ENCODE measurements at regions not wholly inside any gene's neighbourhood (a gene's known extent, or its start where the extent isn't known, plus 50 kb on each side); places are given as distances from the start of the nearest gene placed in this dataset.

- no peak for DNase-seq (ENCODE audit: low spot score)
- no CpG with 5 or more reads among the region's 2 CpGs for WGBS, 2 donors (ENCODE audit: extremely low coverage in 2 of 2, insufficient read length in 2 of 2, insufficient replicate concordance in 1 of 2)
- H3K4me2 ChIP-seq (ENCODE audit: insufficient read depth, low read length, poor library complexity, severe bottlenecking), result no peak overlapping the region
These were observed 78.3 kb upstream of the SETBP1 start for GRCh38 chr18:44602380-44602779.

GRCh38 chr18:44602845-44603244 is 77.8 kb upstream of the SETBP1 start:
- no peak overlapping the region for H2BK15ac ChIP-seq (ENCODE audit: low read length)
- no peak overlapping the region for H3K4me3 ChIP-seq (ENCODE audit: low read length in 2 of 2)
- no peak overlapping the region for H3K9ac ChIP-seq (ENCODE audit: low read depth, low read length, poor library complexity)
- no peak overlapping the region for H4K91ac ChIP-seq (ENCODE audit: low read depth, low read length, poor library complexity)
- no peak overlapping the region for H2BK5ac ChIP-seq (ENCODE audit: low read length)
- H3K14ac ChIP-seq (ENCODE audit: low read length), result no peak overlapping the region
- no peak overlapping the region for H3K23ac ChIP-seq (ENCODE audit: low read depth, low read length, poor library complexity)
- H2BK12ac ChIP-seq (ENCODE audit: low read length), result no peak overlapping the region
- no peaks in the 10 kb centered on the region for H3K27me3 ChIP-seq (ENCODE audit: control insufficient read depth in 3 of 3, insufficient read depth in 3 of 3, low read depth in 1 of 3, low read length in 3 of 3)
- H3K9me3 ChIP-seq (replicated peaks in 1 of 2; ENCODE audit: control insufficient read depth in 2 of 2, insufficient read depth in 1 of 2, low read depth in 1 of 2, low read length in 2 of 2), result no peaks in the 10 kb centered on the region
- no peak overlapping the region for H3K27ac ChIP-seq (replicated peaks; ENCODE audit: low read length)
- H3K4me2 ChIP-seq (ENCODE audit: insufficient read depth, low read length, poor library complexity, severe bottlenecking), result no peak overlapping the region
- H2AFZ ChIP-seq (ENCODE audit: low read length), result no peak overlapping the region
- no peak overlapping the region for H4K8ac ChIP-seq (ENCODE audit: low read depth, low read length)
- no peak for DNase-seq (ENCODE audit: low spot score)
- H3K4me1 ChIP-seq (ENCODE audit: control insufficient read depth in 2 of 2, insufficient read depth in 1 of 2, low read depth in 1 of 2, low read length in 2 of 2), result no peaks in the 10 kb centered on the region
- no peak overlapping the region for H3K4ac ChIP-seq (ENCODE audit: low read length)
- H2AK5ac ChIP-seq (ENCODE audit: low read depth, low read length), result no peak overlapping the region
- H2BK120ac ChIP-seq (ENCODE audit: low read depth, low read length), result no peak overlapping the region
- H3K79me1 ChIP-seq (ENCODE audit: low read depth, low read length), result no peaks in the 10 kb centered on the region
- no CpG with 5 or more reads among the region's 1 CpG for WGBS, 2 donors (ENCODE audit: extremely low coverage in 2 of 2, insufficient read length in 2 of 2, insufficient replicate concordance in 1 of 2)
- no peak overlapping the region for H3K18ac ChIP-seq (ENCODE audit: low read length)
- H3K36me3 ChIP-seq (replicated peaks in 1 of 2; ENCODE audit: control insufficient read depth in 2 of 2, insufficient read depth in 2 of 2, low read length in 2 of 2), result no peaks in the 10 kb centered on the region

More at GRCh38 chr18:44602380-44602779, 78.3 kb upstream of the SETBP1 start:
- Histone ChIP-seq H3K23ac (ENCODE audit: low read depth, low read length, poor library complexity) (no peak overlapping the region), H2BK15ac (ENCODE audit: low read length) (no peak overlapping the region), H2BK120ac (ENCODE audit: low read depth, low read length) (no peak overlapping the region), H4K91ac (ENCODE audit: low read depth, low read length, poor library complexity) (no peak overlapping the region), H2AFZ (ENCODE audit: low read length) (no peak overlapping the region), H3K27ac (replicated peaks; ENCODE audit: low read length) (no peak overlapping the region), H3K18ac (ENCODE audit: low read length) (no peak overlapping the region), H4K8ac (ENCODE audit: low read depth, low read length) (no peak overlapping the region), H2AK5ac (ENCODE audit: low read depth, low read length) (no peak overlapping the region), H3K9ac (ENCODE audit: low read depth, low read length, poor library complexity) (no peak overlapping the region), H3K14ac (ENCODE audit: low read length) (no peak overlapping the region), H3K27me3 (ENCODE audit: control insufficient read depth in 3 of 3, insufficient read depth in 3 of 3, low read depth in 1 of 3, low read length in 3 of 3) (no peaks in the 10 kb centered on the region), H3K4me3 (ENCODE audit: low read length in 2 of 2) (no peak overlapping the region), H2BK5ac (ENCODE audit: low read length) (no peak overlapping the region), H2BK12ac (ENCODE audit: low read length) (no peak overlapping the region), H3K79me1 (ENCODE audit: low read depth, low read length) (no peaks in the 10 kb centered on the region), H3K36me3 (replicated peaks in 1 of 2; ENCODE audit: control insufficient read depth in 2 of 2, insufficient read depth in 2 of 2, low read length in 2 of 2) (no peaks in the 10 kb centered on the region), H3K4ac (ENCODE audit: low read length) (no peak overlapping the region), H3K4me1 (ENCODE audit: control insufficient read depth in 2 of 2, insufficient read depth in 1 of 2, low read depth in 1 of 2, low read length in 2 of 2) (no peaks in the 10 kb centered on the region), H3K9me3 (replicated peaks in 1 of 2; ENCODE audit: control insufficient read depth in 2 of 2, insufficient read depth in 1 of 2, low read depth in 1 of 2, low read length in 2 of 2) (no peaks in the 10 kb centered on the region)

- Histone ChIP-seq H3K9me3 (replicated peaks in 1 of 2; ENCODE audit: control insufficient read depth in 2 of 2, insufficient read depth in 1 of 2, low read depth in 1 of 2, low read length in 2 of 2) (no peaks in the 10 kb centered on the region), H3K36me3 (replicated peaks in 1 of 2; ENCODE audit: control insufficient read depth in 2 of 2, insufficient read depth in 2 of 2, low read length in 2 of 2) (no peaks in the 10 kb centered on the region), H2BK120ac (ENCODE audit: low read depth, low read length) (no peak overlapping the region), H3K4me1 (ENCODE audit: control insufficient read depth in 2 of 2, insufficient read depth in 1 of 2, low read depth in 1 of 2, low read length in 2 of 2) (no peaks in the 10 kb centered on the region), H2AFZ (ENCODE audit: low read length) (no peak overlapping the region), H2AK5ac (ENCODE audit: low read depth, low read length) (no peak overlapping the region), H3K79me1 (ENCODE audit: low read depth, low read length) (no peaks in the 10 kb centered on the region), H3K9ac (ENCODE audit: low read depth, low read length, poor library complexity) (no peak overlapping the region), H3K23ac (ENCODE audit: low read depth, low read length, poor library complexity) (no peak overlapping the region), H4K91ac (ENCODE audit: low read depth, low read length, poor library complexity) (no peak overlapping the region), H2BK15ac (ENCODE audit: low read length) (no peak overlapping the region), H3K27me3 (ENCODE audit: control insufficient read depth in 3 of 3, insufficient read depth in 3 of 3, low read depth in 1 of 3, low read length in 3 of 3) (no peaks in the 10 kb centered on the region), H3K14ac (ENCODE audit: low read length) (no peak overlapping the region), H4K8ac (ENCODE audit: low read depth, low read length) (no peak overlapping the region), H3K18ac (ENCODE audit: low read length) (no peak overlapping the region), H3K4ac (ENCODE audit: low read length) (no peak overlapping the region), H2BK5ac (ENCODE audit: low read length) (no peak overlapping the region), H3K4me3 (ENCODE audit: low read length in 2 of 2) (no peak overlapping the region), H3K4me2 (ENCODE audit: insufficient read depth, low read length, poor library complexity, severe bottlenecking) (no peak overlapping the region), H2BK12ac (ENCODE audit: low read length) (no peak overlapping the region), H3K27ac (replicated peaks; ENCODE audit: low read length) (no peak overlapping the region)
- WGBS, 2 donors (ENCODE audit: extremely low coverage in 2 of 2, insufficient read length in 2 of 2, insufficient replicate concordance in 1 of 2), result no CpG with 5 or more reads among the region's 2 CpGs
- DNase-seq (ENCODE audit: low spot score), result no peak
These were observed 71.3 kb upstream of the SETBP1 start for GRCh38 chr18:44609181-44609941.

- DNase-seq (ENCODE audit: low spot score), result no peak
- H3K18ac ChIP-seq (ENCODE audit: low read length), result no peak overlapping the region
- H3K4ac ChIP-seq (ENCODE audit: low read length), result no peak overlapping the region
- H3K23ac ChIP-seq (ENCODE audit: low read depth, low read length, poor library complexity), result no peak overlapping the region
- no CpG with 5 or more reads among the region's 1 CpG for WGBS, 2 donors (ENCODE audit: extremely low coverage in 2 of 2, insufficient read length in 2 of 2, insufficient replicate concordance in 1 of 2)
- H2BK12ac ChIP-seq (ENCODE audit: low read length), result no peak overlapping the region
- no peak overlapping the region for H2AFZ ChIP-seq (ENCODE audit: low read length)
- no peak overlapping the region for H2BK120ac ChIP-seq (ENCODE audit: low read depth, low read length)
- H3K4me1 ChIP-seq (ENCODE audit: control insufficient read depth in 2 of 2, insufficient read depth in 1 of 2, low read depth in 1 of 2, low read length in 2 of 2), result no peaks in the 10 kb centered on the region
- H2BK5ac ChIP-seq (ENCODE audit: low read length), result no peak overlapping the region
- H3K4me3 ChIP-seq (ENCODE audit: low read length in 2 of 2), result no peak overlapping the region
- H3K27me3 ChIP-seq (ENCODE audit: control insufficient read depth in 3 of 3, insufficient read depth in 3 of 3, low read depth in 1 of 3, low read length in 3 of 3), result no peaks in the 10 kb centered on the region
- no peak overlapping the region for H2AK5ac ChIP-seq (ENCODE audit: low read depth, low read length)
- no peak overlapping the region for H3K9ac ChIP-seq (ENCODE audit: low read depth, low read length, poor library complexity)
- H3K14ac ChIP-seq (ENCODE audit: low read length), result no peak overlapping the region
- H4K91ac ChIP-seq (ENCODE audit: low read depth, low read length, poor library complexity), result no peak overlapping the region
- H3K27ac ChIP-seq (replicated peaks; ENCODE audit: low read length), result no peak overlapping the region
- no peak overlapping the region for H4K8ac ChIP-seq (ENCODE audit: low read depth, low read length)
- no peaks in the 10 kb centered on the region for H3K9me3 ChIP-seq (replicated peaks in 1 of 2; ENCODE audit: control insufficient read depth in 2 of 2, insufficient read depth in 1 of 2, low read depth in 1 of 2, low read length in 2 of 2)
- H3K79me1 ChIP-seq (ENCODE audit: low read depth, low read length), result no peaks in the 10 kb centered on the region
- H3K4me2 ChIP-seq (ENCODE audit: insufficient read depth, low read length, poor library complexity, severe bottlenecking), result no peak overlapping the region
- H3K36me3 ChIP-seq (replicated peaks in 1 of 2; ENCODE audit: control insufficient read depth in 2 of 2, insufficient read depth in 2 of 2, low read length in 2 of 2), result no peaks in the 10 kb centered on the region
- no peak overlapping the region for H2BK15ac ChIP-seq (ENCODE audit: low read length)
These were observed 59.9 kb upstream of the SETBP1 start for GRCh38 chr18:44620812-44621211.
